MCF 10A (cell line): ENCODE measurements at regions not wholly inside any gene's neighbourhood (a gene's known extent, or its start where the extent isn't known, plus 50 kb on each side); places are given as distances from the start of the nearest gene placed in this dataset.

Source experiments
- BruUV-seq: library from RNA; stranded (reverse); fragments of 400-500 nt; replicated peaks from 2 replicates; lab custom pipeline; 2021; lab: Mats Ljungman, UMichigan
- CTCF ChIA-PET: fragments of 300-600 bp; sonication (Branson Sonifier 250); formaldehyde crosslinking; extraction: SDS; loops from one replicate; lab custom pipeline; 2021; ENCODE audit warnings: antibody characterized with exemption, inconsistent platforms; lab: Yijun Ruan, JAX
- POLR2A ChIA-PET: fragments of 300-600, 350-650 bp; sonication (Branson Sonifier 250); formaldehyde crosslinking; extraction: SDS; loops from one replicate; lab custom pipeline; 2020; ENCODE audit warnings: antibody characterized with exemption, inconsistent platforms; lab: Yijun Ruan, JAX
- DNase-seq: peaks from one replicate; pipeline ENCODE4 v3.0.0-alpha.2; 2018; ENCODE audit not compliant: unreplicated experiment
- H3K27ac Mint-ChIP-seq: one replicate; pipeline ENCODE4 v1.8.0; 2022; ENCODE audit warnings: mild to moderate bottlenecking, low read depth, mixed read lengths; ENCODE audit not compliant: unreplicated experiment
- H3K27me3 Mint-ChIP-seq: one replicate; pipeline ENCODE4 v1.8.0; 2022; ENCODE audit warnings: mixed read lengths; ENCODE audit not compliant: insufficient read depth, unreplicated experiment
- H3K36me3 Mint-ChIP-seq: one replicate; pipeline ENCODE4 v1.8.0; 2022; ENCODE audit warnings: mild to moderate bottlenecking, moderate library complexity, mixed read lengths; ENCODE audit not compliant: insufficient read depth, unreplicated experiment
- H3K4me1 Mint-ChIP-seq: one replicate; pipeline ENCODE4 v1.8.0; 2022; ENCODE audit warnings: mixed read lengths; ENCODE audit not compliant: insufficient read depth, unreplicated experiment
- H3K4me3 Mint-ChIP-seq: one replicate; pipeline ENCODE4 v1.8.0; 2022; ENCODE audit warnings: mild to moderate bottlenecking, moderate library complexity, mixed read lengths; ENCODE audit not compliant: unreplicated experiment
- H3K9me3 Mint-ChIP-seq: one replicate; pipeline ENCODE4 v1.8.0; 2022; ENCODE audit warnings: mixed read lengths; ENCODE audit not compliant: unreplicated experiment
- intact Hi-C: fragments of 100-400 bp; cut with micrococcal nuclease; formaldehyde crosslinking; loops from 2 replicates; pipeline ENCODE4 v1.14.1; 2022
- TF ChIP-seq, protein P1 (sequence below): fragments of 200-600 bp; IDR thresholded peaks from one replicate; pipeline ENCODE4 v1.8.0; 2022; ENCODE audit warnings: antibody characterized with exemption, mild to moderate bottlenecking; ENCODE audit not compliant: unreplicated experiment

DNA sequence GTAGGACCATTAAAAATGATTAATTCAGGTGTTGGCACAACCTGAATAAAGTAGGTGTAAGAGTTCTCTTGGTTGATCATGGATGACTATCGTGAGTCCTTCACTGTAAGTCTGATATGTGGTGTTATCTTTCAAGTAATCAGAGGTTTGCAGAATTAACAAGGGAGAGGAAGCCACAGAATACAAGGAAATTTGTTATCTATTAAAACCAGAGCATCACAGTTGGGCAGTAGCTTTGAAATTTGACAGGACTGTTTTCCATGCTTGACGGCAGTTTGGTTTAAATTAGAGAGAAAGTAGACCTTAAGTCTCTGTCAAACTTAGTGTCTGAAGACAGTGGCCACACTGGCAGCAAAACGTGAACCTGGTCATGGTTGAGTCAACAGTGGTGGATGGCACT, 139.5 kb upstream of the KCNK2 start:
- DNase-seq = no peak
- Mint-ChIP-seq H3K27ac (no peak overlapping the region), H3K36me3 (no peaks in the 10 kb centered on the region), H3K27me3 (no peaks in the 10 kb centered on the region), H3K4me1 (peaks cover 6% of the 10 kb centered on the region), H3K4me3 (no peak overlapping the region), H3K9me3 (peaks cover 7% of the 10 kb centered on the region)
- intact Hi-C loops = no loop called here
- POLR2A ChIA-PET = interaction anchor here (0.7 kb wide), 1 partner anchor 19 kb away, joined by 3 read pairs; no protein-coding TSS in a partner anchor
- TF ChIP-seq, protein P1, sequence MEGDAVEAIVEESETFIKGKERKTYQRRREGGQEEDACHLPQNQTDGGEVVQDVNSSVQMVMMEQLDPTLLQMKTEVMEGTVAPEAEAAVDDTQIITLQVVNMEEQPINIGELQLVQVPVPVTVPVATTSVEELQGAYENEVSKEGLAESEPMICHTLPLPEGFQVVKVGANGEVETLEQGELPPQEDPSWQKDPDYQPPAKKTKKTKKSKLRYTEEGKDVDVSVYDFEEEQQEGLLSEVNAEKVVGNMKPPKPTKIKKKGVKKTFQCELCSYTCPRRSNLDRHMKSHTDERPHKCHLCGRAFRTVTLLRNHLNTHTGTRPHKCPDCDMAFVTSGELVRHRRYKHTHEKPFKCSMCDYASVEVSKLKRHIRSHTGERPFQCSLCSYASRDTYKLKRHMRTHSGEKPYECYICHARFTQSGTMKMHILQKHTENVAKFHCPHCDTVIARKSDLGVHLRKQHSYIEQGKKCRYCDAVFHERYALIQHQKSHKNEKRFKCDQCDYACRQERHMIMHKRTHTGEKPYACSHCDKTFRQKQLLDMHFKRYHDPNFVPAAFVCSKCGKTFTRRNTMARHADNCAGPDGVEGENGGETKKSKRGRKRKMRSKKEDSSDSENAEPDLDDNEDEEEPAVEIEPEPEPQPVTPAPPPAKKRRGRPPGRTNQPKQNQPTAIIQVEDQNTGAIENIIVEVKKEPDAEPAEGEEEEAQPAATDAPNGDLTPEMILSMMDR = no peak
- BruUV-seq = no TSS peak
- CTCF ChIA-PET = interaction anchor here (1.0 to 1.2 kb wide), 2 partner anchors 27 to 203 kb away, joined by 3 to 4 read pairs; no protein-coding TSS in a partner anchor

DNA sequence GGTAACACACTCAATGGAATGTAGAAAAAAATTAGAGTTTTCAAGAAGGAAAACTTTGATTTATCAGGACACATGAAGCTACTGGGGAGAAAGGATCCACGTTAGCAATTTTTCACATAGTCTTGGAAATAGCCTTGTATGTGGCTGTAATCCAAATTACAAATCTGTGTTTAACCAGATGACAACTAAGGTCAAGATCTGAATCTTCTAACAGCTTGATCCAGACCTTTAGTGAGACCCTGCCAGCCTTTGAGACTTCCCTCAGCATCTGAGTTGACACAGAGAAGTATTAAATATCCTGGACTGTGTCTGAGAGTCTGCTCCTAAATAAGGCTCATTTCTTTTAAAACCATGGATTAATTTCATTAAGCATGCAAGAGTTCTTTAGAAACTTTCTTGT, 135.9 kb upstream of the KCNK2 start:
- H3K4me1 Mint-ChIP-seq = peaks cover 6% of the 10 kb centered on the region
- H3K36me3 Mint-ChIP-seq = no peaks in the 10 kb centered on the region
- POLR2A ChIA-PET = interaction anchor here (0.7 kb wide), 1 partner anchor 406 kb away, joined by 3 read pairs; no protein-coding TSS in a partner anchor
- CTCF ChIA-PET = interaction anchor here (0.6 to 1.1 kb wide), 4 partner anchors 9 to 137 kb away, joined by 3 to 4 read pairs (median 3); no protein-coding TSS in a partner anchor
- no TSS peak for BruUV-seq
- H3K4me3 Mint-ChIP-seq = no peak overlapping the region
- no peak overlapping the region for H3K27ac Mint-ChIP-seq
- TF ChIP-seq, protein P1 = no peak
- intact Hi-C loops = no loop called here
- H3K9me3 Mint-ChIP-seq = peaks cover 8% of the 10 kb centered on the region
- DNase-seq = no peak
- H3K27me3 Mint-ChIP-seq = no peaks in the 10 kb centered on the region

DNA sequence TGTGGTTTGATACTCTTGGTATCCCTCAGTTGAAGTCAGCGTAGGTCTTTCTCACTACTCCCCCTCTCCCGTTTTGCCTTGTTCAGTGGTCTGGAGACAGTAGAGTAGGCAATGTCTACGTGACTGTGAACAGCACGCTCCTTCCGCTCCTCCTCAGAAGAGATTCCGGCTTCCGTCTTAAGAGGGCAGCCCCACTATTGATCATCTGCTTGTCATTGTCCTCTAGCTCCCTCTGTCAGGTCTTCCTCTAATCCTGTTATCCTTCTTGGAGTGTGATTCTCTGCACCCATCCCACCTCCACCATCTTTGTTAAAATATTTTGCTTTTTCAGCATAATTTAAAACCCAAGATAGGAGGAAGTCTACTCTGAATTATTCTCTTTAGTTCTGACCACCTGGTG, 129.9 kb upstream of the KCNK2 start:
- H3K27me3 Mint-ChIP-seq = no peaks in the 10 kb centered on the region
- H3K9me3 Mint-ChIP-seq = peaks cover 29% of the 10 kb centered on the region
- TF ChIP-seq, protein P1 = no peak
- intact Hi-C loops = no loop called here
- H3K27ac Mint-ChIP-seq = no peak overlapping the region
- no peak for DNase-seq
- POLR2A ChIA-PET = no interaction called here
- H3K36me3 Mint-ChIP-seq = peaks cover 15% of the 10 kb centered on the region
- BruUV-seq = no TSS peak
- H3K4me1 Mint-ChIP-seq = peaks cover 22% of the 10 kb centered on the region
- CTCF ChIA-PET = interaction anchor here (0.9 to 1.0 kb wide), 2 partner anchors 29 to 124 kb away, joined by 3 to 4 read pairs; no protein-coding TSS in a partner anchor
- no peak overlapping the region for H3K4me3 Mint-ChIP-seq

DNA sequence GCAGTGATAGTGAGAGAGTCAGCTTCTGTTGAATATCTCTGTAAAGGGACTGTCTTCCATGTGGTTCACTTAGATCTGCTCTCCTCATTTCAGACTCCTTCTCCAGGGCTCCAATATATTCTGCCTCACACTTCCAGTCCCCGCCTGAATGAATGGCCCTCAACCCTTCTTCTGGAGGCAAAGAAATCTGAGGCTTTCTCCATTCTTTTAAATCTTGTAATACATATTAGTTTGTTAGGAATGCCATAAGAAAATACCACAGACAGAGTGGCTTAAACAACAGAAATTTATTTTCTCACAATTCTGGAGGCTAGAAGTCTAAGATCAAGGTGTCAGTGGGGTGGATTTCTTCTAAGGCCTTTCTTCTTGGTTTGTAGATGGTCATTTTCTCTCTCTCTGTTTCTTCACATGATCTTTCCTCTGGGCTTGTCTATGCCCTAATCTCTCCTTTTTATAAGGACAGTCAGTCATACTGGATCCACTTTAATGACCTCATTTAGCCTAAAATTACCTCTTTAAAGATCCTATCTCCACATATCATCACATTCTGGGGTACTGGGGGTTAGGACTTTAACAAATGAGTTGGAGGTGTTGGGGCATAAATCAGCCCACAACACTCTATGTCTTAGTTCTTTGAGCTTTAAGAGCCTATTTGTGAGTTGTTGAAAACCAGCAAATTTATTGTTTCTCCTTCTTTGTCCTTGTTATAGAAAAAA, 128.5 kb upstream of the KCNK2 start:
- Mint-ChIP-seq H3K4me1 (peaks cover 23% of the 10 kb centered on the region), H3K27me3 (no peaks in the 10 kb centered on the region), H3K27ac (peak overlapping the region; percentile 52), H3K4me3 (no peak overlapping the region), H3K9me3 (peaks cover 24% of the 10 kb centered on the region), H3K36me3 (peaks cover 15% of the 10 kb centered on the region)
- ChIA-PET POLR2A (interaction anchor here (0.7 to 0.9 kb wide), 2 partner anchors 9 to 558 kb away, joined by 3 read pairs; no protein-coding TSS in a partner anchor), CTCF (no interaction called here)
- BruUV-seq = no TSS peak
- intact Hi-C loops = no loop called here
- TF ChIP-seq, protein P1 = no peak
- DNase-seq = no peak
